Stomach (tissue), 8 donors: ENCODE measurements at regions not wholly inside any gene's neighbourhood (a gene's known extent, or its start where the extent isn't known, plus 50 kb on each side); places are given as distances from the start of the nearest gene placed in this dataset.

Experiments
- DNase-seq, 2 donors: peaks; one replicate each; pipeline versions ENCODE4 v3.0.0 to v3.0.0-alpha.2; 2013 to 2019
- H3K27ac ChIP-seq, 5 donors: fragments of 200-600 bp in 4 of 5; sonication (generic) in 4 of 5; one replicate each; pipeline ENCODE4 v1.5.1; 2013 to 2019; ENCODE audit warnings: mild to moderate bottlenecking in 1 of 5, moderate library complexity in 1 of 5
- H3K27me3 ChIP-seq, 3 donors: fragments of 200-600 bp; sonication (generic); one replicate each; pipeline ENCODE4 v1.5.1; 2017 to 2019; ENCODE audit warnings: mixed run types in 1 of 3
- H3K36me3 ChIP-seq, 4 donors: fragments of 200-600 bp; sonication (generic); 1 replicate in 3 of 4; 2 replicates in 1 of 4; pipeline ENCODE4 v1.5.1; 2016 to 2019
- H3K4me1 ChIP-seq, 4 donors: fragments of 200-600 bp; sonication (generic); one replicate each; pipeline ENCODE4 v1.5.1; 2016 to 2019
- H3K4me3 ChIP-seq, 4 donors: fragments of 200-600 bp; sonication (generic) in 3 of 4; one replicate each; pipeline ENCODE4 v1.5.1; 2016 to 2019; ENCODE audit warnings: mild to moderate bottlenecking in 1 of 4
- H3K9me3 ChIP-seq, 4 donors: fragments of 200-600 bp; sonication (generic); one replicate each; pipeline ENCODE4 v1.5.1; 2016 to 2019
- CTCF ChIP-seq, 7 experiments: fragments of 450-650 bp in 4 of 7; fragments of 200-600 bp in 3 of 7; sonication (generic) in 3 of 7; IDR thresholded peaks; one replicate each; pipeline ENCODE4 v1.5.1; 2016 to 2019; ENCODE audit warnings: antibody characterized with exemption in 7 of 7, control low read depth in 2 of 7, mild to moderate bottlenecking in 1 of 7
- EP300 ChIP-seq: sonication (generic); formaldehyde crosslinking; IDR thresholded peaks from one replicate; pipeline ENCODE4 v1.6.1; 2017; ENCODE audit warnings: antibody characterized with exemption
- POLR2A ChIP-seq, 4 donors: fragments of 450-650 bp; IDR thresholded peaks; one replicate each; pipeline ENCODE4 v1.6.1; 2016; ENCODE audit warnings: antibody characterized with exemption in 4 of 4, control low read depth in 2 of 4, mild to moderate bottlenecking in 1 of 4, moderate library complexity in 1 of 4
- POLR2AphosphoS5 ChIP-seq, 3 donors: sonication (generic); formaldehyde crosslinking; IDR thresholded peaks; one replicate each; pipeline ENCODE4 v1.6.1; 2016; ENCODE audit warnings: antibody characterized with exemption in 3 of 3
- WGBS, 5 donors: extraction: QIAGEN DNeasy Blood & Tissue Kit in 3 of 5; methylation state at CpG; one replicate each; pipeline versions ENCODE4 v1.1.5 to v1.1.7; 2013 to 2018; 5-methylcytosine and 5-hydroxymethylcytosine counted together
- intact Hi-C: fragments of 100-400 bp; cut with DNase I; formaldehyde crosslinking; loops from one replicate; pipeline ENCODE4 v1.15.1; 2023; ENCODE audit warnings: low total_unique reads
- donor health status: healthy with polysubstance abuse.
- donor health status: Bipolar disorder and iron deficiency.
- donor health status: healthy.

GRCh38 chr2:161005170-161005569 lies 155.1 kb upstream of the TANK start:
- intact Hi-C loops, result no loop called here
- no peak overlapping the region for H3K27ac ChIP-seq

GRCh38 chr2:161008311-161008710 lies 151.9 kb upstream of the TANK start:
- Histone ChIP-seq H3K36me3 (no peaks in the 10 kb centered on the region), H3K27ac (no peak overlapping the region), H3K4me3 (no peak overlapping the region), H3K27me3 (no peaks in the 10 kb centered on the region), H3K9me3 (no peaks in the 10 kb centered on the region), H3K4me1 (no peaks in the 10 kb centered on the region)
- intact Hi-C loops, result no loop called here
- no peak for DNase-seq
- 85 to 94% (median 90%) methylated on average over 3 of the region's 3 CpGs for WGBS, 5 donors
- no peak for TF ChIP-seq POLR2A (IDR thresholded peaks at IDR 0.05)
- TF ChIP-seq EP300, result no peak
- no peak for TF ChIP-seq POLR2AphosphoS5 (IDR thresholded peaks at IDR 0.05)
- no peak for TF ChIP-seq CTCF (IDR thresholded peaks at IDR 0.05)

More at GRCh38 chr2:161005170-161005569, 155.1 kb upstream of the TANK start:
- TF ChIP-seq POLR2A (IDR thresholded peaks at IDR 0.05) (no peak), POLR2AphosphoS5 (IDR thresholded peaks at IDR 0.05) (no peak), CTCF (IDR thresholded peaks at IDR 0.05) (no peak), EP300 (no peak)
- Histone ChIP-seq H3K9me3 (no peaks in the 10 kb centered on the region), H3K4me1 (no peaks in the 10 kb centered on the region), H3K36me3 (no peaks in the 10 kb centered on the region), H3K4me3 (no peak overlapping the region), H3K27me3 (no peaks in the 10 kb centered on the region)
- DNase-seq, result no peak
- 0 to 91% (median 4%) methylated on average over 1 of the region's 1 CpG for WGBS, 5 donors

GRCh38 chr2:161010503-161011015 lies 149.7 kb upstream of the TANK start:
- TF ChIP-seq POLR2AphosphoS5 (IDR thresholded peaks at IDR 0.05), result no peak
- no peak for TF ChIP-seq POLR2A (IDR thresholded peaks at IDR 0.05)
- no peak for TF ChIP-seq CTCF (IDR thresholded peaks at IDR 0.05)
- no peak for TF ChIP-seq EP300
- H3K36me3 ChIP-seq, result no peaks in the 10 kb centered on the region
- no peaks in the 10 kb centered on the region for H3K4me1 ChIP-seq
- peaks cover 4 to 8% (median 7%) of the 10 kb centered on the region in 4 donors for H3K9me3 ChIP-seq
- DNase-seq, result peak in 1 of 2 donors; percentile 12
- 41 to 58% (median 43%) methylated on average over 7 of the region's 7 CpGs for WGBS, 5 donors
- intact Hi-C loops, result no loop called here
- H3K4me3 ChIP-seq, result no peak overlapping the region
- H3K27me3 ChIP-seq, result no peaks in the 10 kb centered on the region
- H3K27ac ChIP-seq, result no peak overlapping the region

- DNase-seq, result peak in 1 of 2 donors; percentile 45
- Histone ChIP-seq H3K4me3 (no peak overlapping the region), H3K36me3 (no peaks in the 10 kb centered on the region), H3K27ac (no peak overlapping the region), H3K9me3 (peaks cover 4 to 8% (median 7%) of the 10 kb centered on the region in 4 donors), H3K27me3 (no peaks in the 10 kb centered on the region), H3K4me1 (no peaks in the 10 kb centered on the region)
- WGBS, 5 donors, result 60 to 74% (median 64%) methylated on average over 3 of the region's 3 CpGs
- intact Hi-C loops, result no loop called here
- TF ChIP-seq POLR2A (IDR thresholded peaks at IDR 0.05), result no peak
- TF ChIP-seq EP300, result no peak
- TF ChIP-seq CTCF (IDR thresholded peaks at IDR 0.05), result no peak
- TF ChIP-seq POLR2AphosphoS5 (IDR thresholded peaks at IDR 0.05), result no peak
Observed at GRCh38 chr2:161017780-161018470, 142.3 kb upstream of the TANK start.
